ENCODE measurements at regions not wholly inside any gene's neighbourhood (a gene's known extent, or its start where the extent isn't known, plus 50 kb on each side); places are given as distances from the start of the nearest gene placed in this dataset.
A peak's percentile ranks its signal among the peaks of the same experiment; 100 is the strongest.
"Not testable (repeated sequence)": the region's sequence is repeated elsewhere in the genome, so short reads cannot be mapped to it uniquely, and the experiment has no call there.

DNA sequence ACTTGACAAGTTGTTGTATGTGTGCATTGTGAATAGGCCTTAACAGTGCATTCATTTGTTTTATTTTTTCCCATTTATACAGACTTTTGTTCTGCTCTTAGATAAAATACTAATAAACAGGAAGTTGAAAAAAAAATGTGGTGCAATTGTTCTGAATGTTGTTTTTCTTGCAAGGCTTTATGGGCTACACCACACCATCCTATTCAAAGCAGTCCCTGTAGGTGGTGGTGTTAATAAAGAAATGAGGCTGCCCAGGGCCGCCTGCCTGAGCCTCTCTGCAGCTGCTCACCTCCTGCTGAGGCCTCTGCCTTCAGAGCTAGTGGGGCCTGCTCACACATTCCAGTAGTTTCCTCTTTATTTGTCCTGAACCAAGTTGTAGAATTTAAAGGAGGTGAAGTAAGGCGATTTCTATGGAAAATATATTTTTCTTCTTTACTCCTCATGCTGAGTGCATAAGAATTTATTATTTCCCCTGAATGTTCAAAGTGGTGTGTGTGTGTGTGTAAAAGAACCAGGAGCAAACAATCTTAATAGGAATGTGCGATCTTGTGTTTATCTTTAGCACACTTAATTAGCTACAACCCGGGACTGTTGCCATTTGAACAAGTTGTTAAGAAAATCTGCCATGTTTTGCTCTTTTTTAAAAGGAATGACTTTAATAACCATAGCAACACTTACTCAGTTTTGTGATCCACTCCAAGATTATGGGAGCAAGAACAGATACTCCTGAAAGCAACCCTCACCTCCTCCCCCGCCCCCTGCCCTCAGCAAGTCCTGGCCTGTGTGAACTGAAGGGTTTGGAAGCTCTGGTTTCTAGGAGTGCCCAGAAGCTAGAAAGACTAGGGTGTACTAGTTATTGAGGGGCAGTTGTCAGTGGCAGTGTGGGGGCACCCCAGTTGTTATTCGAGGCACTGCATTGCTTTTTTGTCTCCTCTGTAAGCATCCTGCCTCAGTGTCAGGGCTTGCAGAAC, 251.6 kb upstream of the PLGLB2 start:
- peak in 2 of 3 experiments; percentile 30 to 40 for TF ChIP-seq CTCF (IDR thresholded peaks at IDR 0.05)
- TF ChIP-seq POLR2AphosphoS5 (IDR thresholded peaks at IDR 0.05); POLR2A (IDR thresholded peaks at IDR 0.05; ENCODE audit: low read depth); EP300 (IDR thresholded peaks at IDR 0.05): not testable (repeated sequence)

All from esophagus muscularis mucosa (tissue), 4 donors.